Activated CD4-positive, alpha-beta T cell treated with anti-CD3 and anti-CD28 coated beads for 36 hours (primary cell): ENCODE measurements at regions not wholly inside any gene's neighbourhood (a gene's known extent, or its start where the extent isn't known, plus 50 kb on each side); places are given as distances from the start of the nearest gene placed in this dataset.

Experiments used
- ATAC-seq: fragments of 200-7000 bp; cut with Tn5 transposase; one replicate; pipeline ENCODE4 v1.10.0; 2021; ENCODE audit warnings: mild to moderate bottlenecking, moderate library complexity
- CTCF ChIA-PET: fragments of 350-600 bp; sonication (Branson Sonifier 250); formaldehyde crosslinking; loops from one replicate; lab custom pipeline; 2021; ENCODE audit warnings: antibody characterized with exemption; lab: Charles Lee
- POLR2A ChIA-PET: fragments of 350-600 bp; sonication (Branson Sonifier 250); formaldehyde crosslinking; loops from one replicate; lab custom pipeline; 2021; ENCODE audit warnings: antibody characterized with exemption, inconsistent platforms; lab: Charles Lee
- DNase-seq: peaks from one replicate; pipeline ENCODE4 v3.0.0-alpha.2; 2020
- H3K27ac Mint-ChIP-seq: one replicate; pipeline ENCODE4 v1.8.0; 2021; ENCODE audit warnings: mixed read lengths
- H3K27me3 Mint-ChIP-seq: one replicate; pipeline ENCODE4 v1.8.0; 2021; ENCODE audit warnings: mixed read lengths
- H3K36me3 Mint-ChIP-seq: one replicate; pipeline ENCODE4 v1.8.0; 2021; ENCODE audit warnings: low read depth, mixed read lengths
- H3K4me1 Mint-ChIP-seq: one replicate; pipeline ENCODE4 v1.8.0; 2021; ENCODE audit warnings: mixed read lengths
- H3K4me3 Mint-ChIP-seq: one replicate; pipeline ENCODE4 v1.8.0; 2021; ENCODE audit warnings: mild to moderate bottlenecking, moderate library complexity, mixed read lengths
- H3K9me3 Mint-ChIP-seq: one replicate; pipeline ENCODE4 v1.8.0; 2021; ENCODE audit warnings: low read depth, mixed read lengths
- intact Hi-C, 2 experiments: fragments of 100-400 bp; cut with DNase I in 1 of 2; cut with micrococcal nuclease in 1 of 2; formaldehyde crosslinking; loops; one replicate each; pipeline versions ENCODE4 v1.14.2 to v1.15.1; 2022 to 2024; cut with DNase I, micrococcal nuclease

DNA sequence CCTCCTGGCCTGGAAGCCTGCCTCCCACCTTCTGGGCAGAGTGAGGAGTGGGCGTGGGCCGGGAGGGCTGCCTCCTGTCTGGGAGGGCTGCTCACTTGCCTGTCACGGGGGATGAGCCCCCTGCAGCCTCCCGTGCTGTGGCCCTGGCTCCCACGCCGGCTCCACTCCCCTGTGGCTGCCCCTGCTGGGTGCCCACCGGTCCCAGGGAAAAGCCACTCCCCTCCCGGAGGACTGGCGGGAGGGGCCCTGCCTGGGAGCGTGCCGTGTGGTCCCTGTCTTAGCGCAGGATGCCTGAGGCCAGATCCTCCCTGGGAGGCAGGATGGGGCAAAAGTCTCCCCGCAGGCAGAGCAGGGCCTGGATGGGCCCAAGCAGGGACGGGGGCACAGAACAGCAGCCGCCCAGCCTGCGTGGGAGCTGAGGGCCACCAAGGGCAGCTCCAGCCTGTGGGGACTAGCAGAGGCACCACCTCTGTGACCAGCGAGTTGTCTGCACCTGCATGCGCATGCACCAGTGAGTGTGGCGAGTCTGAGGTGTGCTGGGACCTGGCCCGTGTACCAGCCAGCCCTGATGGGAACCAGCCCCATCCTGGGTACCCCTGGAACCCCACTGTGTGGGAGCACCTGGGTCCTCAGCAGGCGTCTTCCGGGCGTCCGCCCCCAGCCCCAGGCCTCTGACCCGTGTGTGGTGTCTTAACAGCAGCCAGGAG lies 339.9 kb downstream of the SEC14L1 start:
- Mint-ChIP-seq H3K9me3 (no peaks in the 10 kb centered on the region), H3K36me3 (peaks cover 28% of the 10 kb centered on the region), H3K4me3 (no peak overlapping the region), H3K4me1 (peaks cover 47% of the 10 kb centered on the region), H3K27me3 (no peaks in the 10 kb centered on the region), H3K27ac (no peak overlapping the region)
- DNase-seq (no peak), ATAC-seq (no peak)
- intact Hi-C loops = no loop called here
- ChIA-PET CTCF (interaction anchor here (1.6 kb wide), 1 partner anchor 80 kb away, joined by 6 read pairs; no protein-coding TSS in a partner anchor), POLR2A (no interaction called here)

DNA sequence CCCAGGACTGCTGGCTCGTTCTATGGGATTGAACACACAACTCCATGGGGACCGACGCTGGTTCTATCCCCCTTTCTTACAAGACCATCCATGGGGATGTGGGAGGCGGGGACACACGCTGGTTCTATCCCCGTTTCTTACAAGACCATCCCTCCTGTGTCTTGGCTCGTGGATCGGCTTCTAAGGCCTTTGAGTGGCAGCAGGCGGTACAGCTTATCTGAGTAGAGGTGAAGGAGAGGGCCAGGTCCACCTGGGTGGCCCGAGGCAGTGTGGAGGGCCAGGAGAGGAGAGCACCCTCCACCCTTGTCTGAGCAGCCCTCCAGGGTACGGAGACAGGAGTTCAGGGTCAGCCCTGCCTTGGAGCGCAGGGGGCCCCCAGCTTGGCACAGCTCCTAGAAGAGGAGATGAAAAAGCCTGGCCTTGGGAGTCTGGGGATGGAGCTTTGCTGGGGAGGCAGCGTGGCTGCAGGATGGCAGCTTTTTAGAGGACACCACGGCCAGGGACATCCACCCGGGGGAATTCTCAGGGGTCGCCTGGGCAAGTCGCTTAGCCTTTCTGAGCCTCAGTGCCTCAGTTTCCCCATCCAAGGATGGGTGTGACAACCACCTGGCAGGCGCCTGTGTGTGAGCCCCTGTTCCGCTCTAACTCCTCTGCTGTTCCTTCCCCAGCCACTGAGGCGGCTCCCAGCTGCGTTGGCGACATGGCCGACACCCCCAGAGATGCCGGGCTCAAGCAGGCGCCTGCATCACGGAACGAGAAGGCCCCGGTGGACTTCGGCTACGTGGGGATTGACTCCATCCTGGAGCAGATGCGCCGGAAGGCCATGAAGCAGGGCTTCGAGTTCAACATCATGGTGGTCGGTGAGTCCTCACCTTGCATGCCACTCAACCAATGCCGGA lies 341.0 kb downstream of the SEC14L1 start:
- Mint-ChIP-seq H3K27ac (peak overlapping the region; percentile 49), H3K9me3 (no peaks in the 10 kb centered on the region), H3K36me3 (peaks cover 33% of the 10 kb centered on the region), H3K4me1 (peaks cover 41% of the 10 kb centered on the region), H3K27me3 (no peaks in the 10 kb centered on the region), H3K4me3 (no peak overlapping the region)
- DNase-seq (no peak), ATAC-seq (no peak)
- intact Hi-C loops = no loop called here
- ChIA-PET POLR2A (interaction anchor here (0.6 kb wide), 1 partner anchor 124 kb away, joined by 3 read pairs; no protein-coding TSS in a partner anchor), CTCF (interaction anchor here (1.5 to 1.6 kb wide), 2 partner anchors 51 to 81 kb away, joined by 6 to 7 read pairs; no protein-coding TSS in a partner anchor)

DNA sequence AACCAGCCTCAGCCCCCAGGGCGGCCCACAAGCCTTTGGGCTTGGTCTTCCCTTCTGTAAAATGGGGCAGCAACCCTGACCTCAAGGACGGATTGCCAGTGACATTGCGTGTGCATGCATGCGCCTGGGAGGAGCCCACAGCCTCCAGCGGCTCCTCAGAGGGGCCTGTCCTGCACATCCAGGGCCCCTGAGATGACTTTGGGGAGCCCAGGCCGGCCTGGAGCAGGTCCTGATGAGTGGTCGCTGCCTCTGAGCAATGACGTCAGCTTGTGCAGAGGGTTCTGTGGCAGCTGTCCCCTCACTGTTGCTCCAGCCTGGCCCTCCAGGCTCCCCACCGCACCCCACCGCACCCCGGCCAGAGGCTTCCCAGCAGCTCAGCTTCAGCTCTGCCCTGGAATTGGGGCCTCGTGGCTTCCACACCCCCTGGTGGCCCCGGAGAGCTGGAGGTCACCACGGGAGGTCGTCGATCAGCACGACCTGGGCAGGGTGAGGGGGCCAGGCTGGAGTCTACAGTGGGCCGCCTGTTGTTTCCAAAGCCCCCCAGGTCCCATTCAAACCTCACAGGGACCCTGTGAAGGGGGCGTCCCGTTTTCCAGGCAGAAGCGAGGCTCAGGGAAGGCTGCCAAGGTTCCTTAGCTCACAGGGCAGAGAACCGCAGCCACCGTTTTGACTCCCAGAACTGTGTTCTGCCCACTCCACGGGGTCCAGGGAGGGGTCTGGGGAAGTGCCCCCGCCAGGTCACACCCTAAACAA lies 341.8 kb downstream of the SEC14L1 start:
- Mint-ChIP-seq H3K4me3 (no peak overlapping the region), H3K27me3 (no peaks in the 10 kb centered on the region), H3K27ac (no peak overlapping the region), H3K4me1 (peaks cover 33% of the 10 kb centered on the region), H3K36me3 (peaks cover 29% of the 10 kb centered on the region), H3K9me3 (no peaks in the 10 kb centered on the region)
- POLR2A ChIA-PET = interaction anchor here (0.6 kb wide), 2 partner anchors 60 to 125 kb away, joined by 3 read pairs; no protein-coding TSS in a partner anchor
- DNase-seq = no peak
- ATAC-seq = no peak
- intact Hi-C loops = no loop called here
- CTCF ChIA-PET = interaction anchor here (0.6 to 1.6 kb wide), 5 partner anchors 13 to 107 kb away, joined by 3 to 7 read pairs (median 3); no protein-coding TSS in a partner anchor

DNA sequence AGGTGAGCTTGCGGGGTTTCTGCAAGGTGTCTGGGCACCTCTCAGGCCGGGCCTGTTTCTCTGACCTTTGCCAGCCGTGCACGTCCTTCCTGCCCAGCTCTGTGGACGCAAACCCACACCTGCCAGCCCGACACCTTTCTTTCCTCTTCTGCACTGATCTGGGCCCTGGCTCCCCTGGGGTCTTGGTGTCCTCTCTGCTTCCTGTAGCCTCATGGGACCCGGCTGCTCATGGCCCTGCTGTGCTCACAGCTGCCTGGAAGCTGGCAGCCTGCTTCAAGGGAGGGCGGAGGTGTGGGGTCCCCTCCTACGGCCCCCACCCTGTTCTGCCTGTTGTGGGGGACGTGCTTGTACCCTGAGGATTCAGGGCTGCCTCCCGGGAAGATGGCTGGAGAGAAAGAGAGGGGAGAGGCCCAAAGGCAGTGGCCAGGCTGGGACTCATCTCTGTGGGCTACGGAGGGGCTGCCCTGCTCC lies 342.4 kb downstream of the SEC14L1 start:
- Mint-ChIP-seq H3K36me3 (peaks cover 28% of the 10 kb centered on the region), H3K27me3 (no peaks in the 10 kb centered on the region), H3K9me3 (no peaks in the 10 kb centered on the region), H3K4me1 (peaks cover 27% of the 10 kb centered on the region), H3K4me3 (no peak overlapping the region), H3K27ac (peak overlapping the region; percentile 47)
- intact Hi-C loops = no loop called here
- DNase-seq = no peak
- ATAC-seq = no peak
- CTCF ChIA-PET = interaction anchor here (0.6 to 1.6 kb wide), 5 partner anchors 11 to 107 kb away, joined by 3 to 7 read pairs (median 3); no protein-coding TSS in a partner anchor
- POLR2A ChIA-PET = interaction anchor here (0.6 kb wide), 1 partner anchor 61 kb away, joined by 3 read pairs; no protein-coding TSS in a partner anchor

DNA sequence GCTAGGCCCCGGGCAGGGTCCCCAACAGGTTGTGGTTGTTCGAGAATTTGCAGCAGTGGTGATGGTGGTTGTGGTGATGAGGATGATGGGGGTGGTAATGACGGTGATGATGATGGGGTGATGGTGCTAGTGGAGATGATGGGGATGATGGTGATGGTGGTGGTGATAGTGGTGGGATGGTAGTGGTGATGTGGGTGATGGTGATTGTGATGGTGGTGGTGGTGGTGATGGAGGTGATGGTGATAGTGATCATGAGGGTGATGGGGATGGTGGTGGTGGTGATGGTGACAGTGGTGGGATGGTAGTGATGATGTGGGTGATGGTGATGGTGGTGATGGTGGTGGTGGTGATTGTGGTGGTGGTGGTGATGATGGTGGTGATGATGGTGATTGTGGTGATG lies 343.3 kb downstream of the SEC14L1 start:
- H3K9me3 Mint-ChIP-seq = no peaks in the 10 kb centered on the region
- H3K27ac Mint-ChIP-seq = no peak overlapping the region
- no peaks in the 10 kb centered on the region for H3K27me3 Mint-ChIP-seq
- peaks cover 18% of the 10 kb centered on the region for H3K4me1 Mint-ChIP-seq
- H3K36me3 Mint-ChIP-seq = peaks cover 29% of the 10 kb centered on the region
- intact Hi-C loops = no loop called here
- no peak overlapping the region for H3K4me3 Mint-ChIP-seq
- DNase-seq (no peak), ATAC-seq (no peak)
- ChIA-PET POLR2A (no interaction called here), CTCF (interaction anchor here (0.7 to 1.6 kb wide), 3 partner anchors 10 to 108 kb away, joined by 3 to 4 read pairs (median 3); no protein-coding TSS in a partner anchor)

DNA sequence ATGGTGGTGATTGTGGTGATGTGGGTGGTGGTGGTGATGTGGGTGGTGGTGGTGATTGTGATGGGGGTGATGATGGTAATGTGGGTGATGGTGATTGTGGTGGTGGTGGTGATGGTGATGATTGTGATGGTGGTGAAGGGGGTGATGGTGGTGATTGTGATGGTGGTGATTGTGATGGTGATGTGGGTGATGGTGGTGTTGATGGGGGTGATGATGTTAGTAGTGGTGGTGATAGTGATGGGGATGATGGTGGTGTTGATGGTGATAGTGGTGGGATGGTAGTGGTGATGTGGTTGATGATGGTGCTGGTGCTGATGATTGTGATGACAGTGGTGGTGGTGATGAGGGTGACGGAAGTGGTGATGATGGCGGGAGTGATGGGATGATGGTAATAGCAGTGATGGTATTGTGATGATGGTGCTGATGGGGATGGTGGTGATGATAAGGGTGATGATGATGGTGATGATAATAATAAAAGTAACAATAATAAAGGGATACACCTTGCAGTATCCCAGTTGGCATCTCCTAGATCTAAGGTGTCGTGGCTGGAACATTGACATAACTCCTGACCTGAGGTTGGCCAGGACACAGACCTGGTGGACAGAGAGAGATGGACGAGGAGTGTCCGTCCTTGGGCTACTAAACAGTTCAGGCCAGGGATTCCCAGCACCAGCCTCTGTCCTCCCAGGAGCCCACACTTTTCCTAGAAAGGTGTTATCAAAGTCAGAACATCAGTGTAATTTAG lies 344.5 kb downstream of the SEC14L1 start:
- ATAC-seq = peak; percentile 9
- ChIA-PET CTCF (no interaction called here), POLR2A (no interaction called here)
- H3K27ac Mint-ChIP-seq = no peak overlapping the region
- peaks cover 11% of the 10 kb centered on the region for H3K4me1 Mint-ChIP-seq
- no peaks in the 10 kb centered on the region for H3K27me3 Mint-ChIP-seq
- H3K9me3 Mint-ChIP-seq = no peaks in the 10 kb centered on the region
- DNase-seq = no peak
- no peak overlapping the region for H3K4me3 Mint-ChIP-seq
- H3K36me3 Mint-ChIP-seq = peaks cover 33% of the 10 kb centered on the region
- intact Hi-C loops = no loop called here

DNA sequence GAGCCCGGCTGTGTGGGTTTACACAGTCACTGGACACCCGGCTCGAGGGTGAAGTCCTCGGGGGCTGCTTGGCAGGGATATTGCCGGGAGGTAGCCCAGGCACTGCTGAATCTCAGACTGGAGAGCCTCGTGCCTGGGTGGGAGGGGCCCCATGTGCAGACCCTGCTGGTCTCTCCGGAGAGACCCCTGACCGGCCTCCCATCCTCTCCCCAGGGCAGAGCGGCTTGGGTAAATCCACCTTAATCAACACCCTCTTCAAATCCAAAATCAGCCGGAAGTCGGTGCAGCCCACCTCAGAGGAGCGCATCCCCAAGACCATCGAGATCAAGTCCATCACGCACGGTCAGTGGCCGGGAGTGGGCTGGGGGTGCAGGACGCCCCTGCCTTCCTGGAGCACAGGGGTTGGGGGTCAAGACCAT lies 346.5 kb downstream of the SEC14L1 start:
- H3K27ac Mint-ChIP-seq = no peak overlapping the region
- peaks cover 8% of the 10 kb centered on the region for H3K4me1 Mint-ChIP-seq
- intact Hi-C loops = no loop called here
- DNase-seq = no peak
- ChIA-PET POLR2A (no interaction called here), CTCF (interaction anchor here (0.6 kb wide), 1 partner anchor 1536 kb away, joined by 3 read pairs; no protein-coding TSS in a partner anchor)
- no peak overlapping the region for H3K4me3 Mint-ChIP-seq
- no peak for ATAC-seq
- H3K27me3 Mint-ChIP-seq = no peaks in the 10 kb centered on the region
- peaks cover 35% of the 10 kb centered on the region for H3K36me3 Mint-ChIP-seq
- H3K9me3 Mint-ChIP-seq = no peaks in the 10 kb centered on the region

DNA sequence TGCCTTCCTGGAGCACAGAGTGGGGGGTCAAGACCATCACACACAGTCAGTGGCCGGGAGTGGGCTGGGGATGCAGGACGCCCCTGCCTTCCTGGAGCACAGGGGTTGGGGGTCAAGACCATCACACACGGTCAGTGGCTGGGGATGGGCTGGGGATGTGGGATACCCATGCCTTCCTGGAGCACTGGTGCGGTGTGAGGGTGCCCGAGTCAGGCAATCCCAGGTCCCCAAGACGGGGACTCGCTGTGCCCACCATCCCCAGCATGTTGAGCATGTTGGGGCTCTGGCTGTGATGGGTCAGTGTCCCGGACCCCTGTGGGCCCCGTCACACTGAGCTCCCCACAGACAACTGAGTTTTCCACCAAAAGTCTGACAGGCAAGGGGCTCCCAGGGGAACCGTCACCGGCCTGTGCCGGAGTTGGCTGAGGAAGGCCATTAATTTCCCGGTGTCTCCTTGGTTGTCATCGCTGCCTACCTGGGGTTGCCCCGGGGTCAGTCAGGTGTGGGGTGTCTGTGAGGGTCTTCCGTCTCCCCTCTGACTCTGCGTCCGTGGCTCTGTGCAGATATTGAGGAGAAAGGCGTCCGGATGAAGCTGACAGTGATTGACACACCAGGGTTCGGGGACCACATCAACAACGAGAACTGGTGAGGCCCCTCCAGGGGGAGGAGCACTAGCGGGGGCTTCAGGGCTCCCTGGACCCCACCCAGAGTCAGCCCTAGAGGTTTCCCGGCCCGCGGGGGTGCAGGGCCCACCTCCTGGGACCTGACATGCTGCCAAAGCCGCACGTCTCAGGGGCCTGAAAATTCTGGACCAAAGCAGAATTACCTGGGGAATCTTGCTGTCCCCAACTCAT lies 347.1 kb downstream of the SEC14L1 start:
- ChIA-PET POLR2A (no interaction called here), CTCF (interaction anchor here (0.6 kb wide), 1 partner anchor 1535 kb away, joined by 3 read pairs; no protein-coding TSS in a partner anchor)
- Mint-ChIP-seq H3K4me3 (no peak overlapping the region), H3K27ac (no peak overlapping the region), H3K4me1 (peaks cover 8% of the 10 kb centered on the region), H3K9me3 (no peaks in the 10 kb centered on the region), H3K36me3 (peaks cover 37% of the 10 kb centered on the region), H3K27me3 (no peaks in the 10 kb centered on the region)
- intact Hi-C loops = no loop called here
- ATAC-seq = no peak
- no peak for DNase-seq

DNA sequence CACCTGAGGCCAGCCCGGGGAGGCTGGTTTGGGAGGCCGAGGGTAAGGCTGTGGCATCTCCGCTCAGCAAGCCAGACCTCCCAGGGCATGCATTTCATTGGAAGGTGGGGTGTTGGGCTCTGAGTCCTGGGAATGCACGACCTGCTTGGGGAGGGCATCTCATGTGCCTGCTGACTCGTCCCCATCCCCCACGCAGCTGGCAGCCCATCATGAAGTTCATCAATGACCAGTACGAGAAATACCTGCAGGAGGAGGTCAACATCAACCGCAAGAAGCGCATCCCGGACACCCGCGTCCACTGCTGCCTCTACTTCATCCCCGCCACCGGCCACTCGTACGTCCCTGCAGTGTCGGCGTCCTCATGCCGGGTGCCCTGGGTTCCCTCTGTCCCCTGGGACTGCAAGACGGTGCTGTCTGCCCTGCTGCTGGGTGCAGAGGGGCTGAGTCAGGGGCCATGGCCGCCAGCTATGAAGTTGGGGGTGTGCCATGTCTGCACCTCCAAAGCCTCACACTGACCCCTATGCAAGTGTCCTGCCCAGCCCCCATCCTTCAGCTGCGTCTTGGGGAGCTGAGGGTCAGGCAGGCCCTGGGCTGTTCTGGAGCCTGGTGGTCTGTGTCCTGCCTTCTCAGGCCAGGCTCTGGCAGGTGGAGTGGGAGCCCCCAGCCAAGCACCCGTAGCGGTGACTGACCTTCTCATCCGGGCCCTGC lies 347.9 kb downstream of the SEC14L1 start:
- no peak overlapping the region for H3K27ac Mint-ChIP-seq
- ATAC-seq = no peak
- peaks cover 39% of the 10 kb centered on the region for H3K36me3 Mint-ChIP-seq
- no peak overlapping the region for H3K4me3 Mint-ChIP-seq
- DNase-seq = no peak
- H3K4me1 Mint-ChIP-seq = peaks cover 4% of the 10 kb centered on the region
- intact Hi-C loops = no loop called here
- H3K9me3 Mint-ChIP-seq = no peaks in the 10 kb centered on the region
- H3K27me3 Mint-ChIP-seq = no peaks in the 10 kb centered on the region
- CTCF ChIA-PET = no interaction called here
- POLR2A ChIA-PET = no interaction called here
